Stimulated activated CD8-positive, alpha-beta memory T cell treated with anti-CD3 and anti-CD28 coated beads, Interleukin-7, amount 100 ng/mL, for 24 hours (primary cell): ENCODE measurements at regions not wholly inside any gene's neighbourhood (a gene's known extent, or its start where the extent isn't known, plus 50 kb on each side); places are given as distances from the start of the nearest gene placed in this dataset.

Experiments
- DNase-seq: peaks from one replicate; pipeline ENCODE4 v3.0.0-alpha.2; 2020; ENCODE audit warnings: low read depth

GRCh38 chr2:226431288-226431948, 368.2 kb downstream of the IRS1 start:
- no peak for DNase-seq

- no peak for DNase-seq
These were observed 370.1 kb downstream of the IRS1 start for GRCh38 chr2:226429476-226429875.

GRCh38 chr2:226427538-226428307, 371.9 kb downstream of the IRS1 start:
- no peak for DNase-seq

GRCh38 chr2:226426292-226426736, 373.3 kb downstream of the IRS1 start:
- DNase-seq = no peak

GRCh38 chr2:226424971-226425370, 374.6 kb downstream of the IRS1 start:
- DNase-seq = no peak

GRCh38 chr2:226423498-226423960, 376.1 kb downstream of the IRS1 start:
- peak; percentile 4 for DNase-seq

- no peak for DNase-seq
These were observed 379.0 kb downstream of the IRS1 start for GRCh38 chr2:226420646-226421045.

- DNase-seq = no peak
These were observed 381.1 kb downstream of the IRS1 start for GRCh38 chr2:226418521-226418920.

- DNase-seq = no peak
These were observed 385.3 kb downstream of the IRS1 start for GRCh38 chr2:226414335-226414734.

- no peak for DNase-seq
These were observed 386.0 kb downstream of the IRS1 start for GRCh38 chr2:226413498-226414130.

- no peak for DNase-seq
These were observed 387.8 kb downstream of the IRS1 start for GRCh38 chr2:226411727-226412360.

GRCh38 chr2:226411205-226411604, 388.4 kb downstream of the IRS1 start:
- no peak for DNase-seq

GRCh38 chr2:226410247-226410835, 389.3 kb downstream of the IRS1 start:
- no peak for DNase-seq

- no peak for DNase-seq
These were observed 390.5 kb downstream of the IRS1 start for GRCh38 chr2:226409134-226409533.

- DNase-seq = no peak
These were observed 391.5 kb downstream of the IRS1 start for GRCh38 chr2:226408141-226408540.

- DNase-seq = no peak
These were observed 392.5 kb downstream of the IRS1 start for GRCh38 chr2:226407135-226407534.

- no peak for DNase-seq
These were observed 394.2 kb downstream of the IRS1 start for GRCh38 chr2:226405465-226405864.

- no peak for DNase-seq
These were observed 396.3 kb downstream of the IRS1 start for GRCh38 chr2:226403369-226403768.

GRCh38 chr2:226399006-226399405, 400.6 kb downstream of the IRS1 start:
- DNase-seq = no peak

GRCh38 chr2:226398580-226398979, 401.0 kb downstream of the IRS1 start:
- no peak for DNase-seq

GRCh38 chr2:226396541-226396940, 403.1 kb downstream of the IRS1 start:
- DNase-seq = no peak

GRCh38 chr2:226387499-226387942, 412.1 kb downstream of the IRS1 start:
- DNase-seq = no peak
